Left kidney (tissue), 1 donor: ENCODE measurements at regions not wholly inside any gene's neighbourhood (a gene's known extent, or its start where the extent isn't known, plus 50 kb on each side); places are given as distances from the start of the nearest gene placed in this dataset.

Experiments
- DNase-seq: peaks from one replicate; pipeline ENCODE4 v3.0.0-alpha.2; 2013

GRCh38 chr9:23319092-23319491 lies 506.9 kb downstream of the ELAVL2 start:
- DNase-seq: no peak

GRCh38 chr9:23321049-23321448 lies 505.0 kb downstream of the ELAVL2 start:
- DNase-seq: no peak

- DNase-seq: no peak
These were observed 503.6 kb downstream of the ELAVL2 start for GRCh38 chr9:23322392-23322791.

GRCh38 chr9:23324511-23324910 lies 501.5 kb downstream of the ELAVL2 start:
- no peak for DNase-seq

GRCh38 chr9:23326597-23326996 lies 499.4 kb downstream of the ELAVL2 start:
- DNase-seq: no peak

- DNase-seq: no peak
These were observed 484.7 kb downstream of the ELAVL2 start for GRCh38 chr9:23341346-23341745.

GRCh38 chr9:23342291-23342690 lies 483.7 kb downstream of the ELAVL2 start:
- DNase-seq: peak; percentile 3

- DNase-seq: no peak
These were observed 482.8 kb downstream of the ELAVL2 start for GRCh38 chr9:23343226-23343625.

GRCh38 chr9:23361096-23361495 lies 464.9 kb downstream of the ELAVL2 start:
- no peak for DNase-seq

GRCh38 chr9:23372703-23373102 lies 453.3 kb downstream of the ELAVL2 start:
- DNase-seq: no peak

GRCh38 chr9:23375511-23375910 lies 450.5 kb downstream of the ELAVL2 start:
- no peak for DNase-seq

- DNase-seq: no peak
These were observed 446.2 kb downstream of the ELAVL2 start for GRCh38 chr9:23379842-23380241.

- no peak for DNase-seq
These were observed 445.2 kb downstream of the ELAVL2 start for GRCh38 chr9:23380821-23381220.

- no peak for DNase-seq
These were observed 443.6 kb downstream of the ELAVL2 start for GRCh38 chr9:23382418-23382817.

- no peak for DNase-seq
These were observed 431.9 kb downstream of the ELAVL2 start for GRCh38 chr9:23394189-23394588.

GRCh38 chr9:23408874-23409273 lies 417.2 kb downstream of the ELAVL2 start:
- DNase-seq: no peak

GRCh38 chr9:23412046-23412445 lies 414.0 kb downstream of the ELAVL2 start:
- DNase-seq: no peak

GRCh38 chr9:23412458-23412857 lies 413.6 kb downstream of the ELAVL2 start:
- DNase-seq: no peak

GRCh38 chr9:23413541-23413940 lies 412.5 kb downstream of the ELAVL2 start:
- no peak for DNase-seq

GRCh38 chr9:23423999-23424398 lies 402.0 kb downstream of the ELAVL2 start:
- no peak for DNase-seq

GRCh38 chr9:23426144-23426543 lies 399.9 kb downstream of the ELAVL2 start:
- DNase-seq: no peak

GRCh38 chr9:23431459-23431858 lies 394.6 kb downstream of the ELAVL2 start:
- DNase-seq: no peak

GRCh38 chr9:23434654-23435053 lies 391.4 kb downstream of the ELAVL2 start:
- DNase-seq: no peak

GRCh38 chr9:23438299-23438907 lies 387.6 kb downstream of the ELAVL2 start:
- no peak for DNase-seq

GRCh38 chr9:23441275-23441674 lies 384.8 kb downstream of the ELAVL2 start:
- no peak for DNase-seq
